Hepatocyte (in vitro differentiated cells): ENCODE measurements at regions not wholly inside any gene's neighbourhood (a gene's known extent, or its start where the extent isn't known, plus 50 kb on each side); places are given as distances from the start of the nearest gene placed in this dataset.

Source experiments
- EZH2 ChIP-seq: fragments of 200-600 bp; sonication (generic); IDR thresholded peaks from 2 replicates; pipeline ENCODE4 v1.6.1; 2016; ENCODE audit warnings: antibody characterized with exemption, mild to moderate bottlenecking, borderline replicate concordance
- TF ChIP-seq, protein P1 (sequence below): fragments of 200-600 bp; sonication (generic); IDR thresholded peaks from 2 replicates; pipeline ENCODE4 v1.5.1; 2016; ENCODE audit warnings: antibody characterized with exemption, mild to moderate bottlenecking; ENCODE audit not compliant: poor library complexity

DNA sequence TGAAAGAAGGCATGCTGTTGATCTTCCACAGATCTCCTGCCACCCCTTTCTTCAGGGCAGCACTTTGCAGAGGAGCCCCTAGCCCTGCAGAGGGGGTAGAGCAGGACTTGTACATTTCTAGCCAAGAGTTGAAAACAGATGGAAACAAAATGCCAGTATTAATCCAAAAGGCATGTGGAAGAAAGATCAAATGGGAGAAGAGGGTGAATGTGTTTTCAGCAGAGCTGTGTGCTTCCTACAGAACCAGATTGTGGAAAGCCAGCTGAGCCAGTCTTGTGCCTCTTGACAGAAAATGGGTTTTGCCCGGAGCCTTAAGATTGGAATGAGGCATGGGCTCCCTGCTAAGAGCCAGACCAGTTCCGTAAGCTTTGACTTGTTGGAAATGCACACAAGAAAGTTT lies 105.2 kb upstream of the TSPAN2 start:
- TF ChIP-seq, protein P1, sequence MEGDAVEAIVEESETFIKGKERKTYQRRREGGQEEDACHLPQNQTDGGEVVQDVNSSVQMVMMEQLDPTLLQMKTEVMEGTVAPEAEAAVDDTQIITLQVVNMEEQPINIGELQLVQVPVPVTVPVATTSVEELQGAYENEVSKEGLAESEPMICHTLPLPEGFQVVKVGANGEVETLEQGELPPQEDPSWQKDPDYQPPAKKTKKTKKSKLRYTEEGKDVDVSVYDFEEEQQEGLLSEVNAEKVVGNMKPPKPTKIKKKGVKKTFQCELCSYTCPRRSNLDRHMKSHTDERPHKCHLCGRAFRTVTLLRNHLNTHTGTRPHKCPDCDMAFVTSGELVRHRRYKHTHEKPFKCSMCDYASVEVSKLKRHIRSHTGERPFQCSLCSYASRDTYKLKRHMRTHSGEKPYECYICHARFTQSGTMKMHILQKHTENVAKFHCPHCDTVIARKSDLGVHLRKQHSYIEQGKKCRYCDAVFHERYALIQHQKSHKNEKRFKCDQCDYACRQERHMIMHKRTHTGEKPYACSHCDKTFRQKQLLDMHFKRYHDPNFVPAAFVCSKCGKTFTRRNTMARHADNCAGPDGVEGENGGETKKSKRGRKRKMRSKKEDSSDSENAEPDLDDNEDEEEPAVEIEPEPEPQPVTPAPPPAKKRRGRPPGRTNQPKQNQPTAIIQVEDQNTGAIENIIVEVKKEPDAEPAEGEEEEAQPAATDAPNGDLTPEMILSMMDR: no peak
- no peak for TF ChIP-seq EZH2
